Thyroid gland (tissue), 4 donors: ENCODE measurements at regions not wholly inside any gene's neighbourhood (a gene's known extent, or its start where the extent isn't known, plus 50 kb on each side); places are given as distances from the start of the nearest gene placed in this dataset.

ENCODE experiments used
- DNase-seq, 2 donors: peaks; one replicate each; pipeline ENCODE4 v3.0.0-alpha.2; 2019
- H3K27ac ChIP-seq, 3 donors: fragments of 200-600 bp; sonication (generic); 1 replicate in 2 of 3; 2 replicates in 1 of 3; pipeline ENCODE4 v1.5.1; 2016 to 2019; ENCODE audit warnings: mild to moderate bottlenecking in 1 of 3, moderate library complexity in 1 of 3
- H3K27me3 ChIP-seq: fragments of 200-600 bp; sonication (generic); one replicate; pipeline ENCODE4 v1.5.1; 2019
- H3K36me3 ChIP-seq, 2 donors: fragments of 200-600 bp; sonication (generic); one replicate each; pipeline ENCODE4 v1.5.1; 2016 to 2019
- H3K4me1 ChIP-seq, 2 donors: fragments of 200-600 bp; sonication (generic); one replicate each; pipeline ENCODE4 v1.5.1; 2017 to 2019
- H3K4me3 ChIP-seq, 3 donors: fragments of 200-600 bp; sonication (generic); replicated peaks in 1 of 3; 1 replicate in 2 of 3; 2 replicates in 1 of 3; pipeline ENCODE4 v1.5.1; 2016; ENCODE audit warnings: mild to moderate bottlenecking in 1 of 3
- H3K9me3 ChIP-seq: fragments of 200-600 bp; sonication (generic); one replicate; pipeline ENCODE4 v1.5.1; 2017
- CTCF ChIP-seq, 6 experiments: fragments of 200-600 bp in 3 of 6; fragments of 450-650 bp in 3 of 6; sonication (generic) in 3 of 6; IDR thresholded peaks; one replicate each; pipeline ENCODE4 v1.5.1; 2016 to 2019; ENCODE audit warnings: antibody characterized with exemption in 6 of 6, mild to moderate bottlenecking in 2 of 6, inconsistent platforms in 1 of 6, moderate library complexity in 1 of 6
- POLR2A ChIP-seq, 2 donors: fragments of 450-650 bp; IDR thresholded peaks; one replicate each; pipeline ENCODE4 v1.6.1; 2017; ENCODE audit warnings: antibody characterized with exemption in 2 of 2, mild to moderate bottlenecking in 2 of 2, moderate library complexity in 1 of 2
- WGBS, 2 donors: methylation state at CpG; one replicate each; pipeline ENCODE4 v1.1.5; 2017; 5-methylcytosine and 5-hydroxymethylcytosine counted together
- intact Hi-C: fragments of 100-400 bp; cut with DNase I; formaldehyde crosslinking; loops from one replicate; pipeline ENCODE4 v1.15.1; 2023

- no peaks in the 10 kb centered on the region for H3K27me3 ChIP-seq
- DNase-seq, result no peak
- H3K27ac ChIP-seq, result peak overlapping the region in 2 of 3 donors; percentile 17 to 47
- intact Hi-C loops, result no loop called here
- no peaks in the 10 kb centered on the region for H3K36me3 ChIP-seq
- no peak for TF ChIP-seq POLR2A (IDR thresholded peaks at IDR 0.05)
- TF ChIP-seq CTCF (IDR thresholded peaks at IDR 0.05), result no peak
- H3K4me3 ChIP-seq, result no peak overlapping the region
- H3K9me3 ChIP-seq, result no peaks in the 10 kb centered on the region
- WGBS, 2 donors, result 93 to 99% methylated on average over 5 of the region's 5 CpGs
- peaks cover 4 to 15% of the 10 kb centered on the region in 2 donors for H3K4me1 ChIP-seq
Observed at GRCh38 chr6:141552031-141552430, 580.7 kb upstream of the GJE1 start.

GRCh38 chr6:141551318-141551717, 581.4 kb upstream of the GJE1 start:
- no peak for TF ChIP-seq POLR2A (IDR thresholded peaks at IDR 0.05)
- Histone ChIP-seq H3K27me3 (no peaks in the 10 kb centered on the region), H3K27ac (no peak overlapping the region), H3K4me3 (no peak overlapping the region), H3K4me1 (peaks cover 4 to 15% of the 10 kb centered on the region in 2 donors), H3K36me3 (no peaks in the 10 kb centered on the region), H3K9me3 (no peaks in the 10 kb centered on the region)
- intact Hi-C loops, result no loop called here
- WGBS, 2 donors, result 70 to 93% methylated on average over 2 of the region's 2 CpGs
- no peak for DNase-seq

- DNase-seq, result no peak
- intact Hi-C loops, result no loop called here
- no peaks in the 10 kb centered on the region for H3K36me3 ChIP-seq
- H3K27ac ChIP-seq, result no peak overlapping the region
- TF ChIP-seq POLR2A (IDR thresholded peaks at IDR 0.05) (no peak), CTCF (IDR thresholded peaks at IDR 0.05) (no peak)
- no peaks in the 10 kb centered on the region for H3K27me3 ChIP-seq
- H3K9me3 ChIP-seq, result no peaks in the 10 kb centered on the region
- 96 to 100% methylated on average over 1 of the region's 1 CpG for WGBS, 2 donors
- H3K4me1 ChIP-seq, result peaks cover 4 to 15% of the 10 kb centered on the region in 2 donors
- no peak overlapping the region for H3K4me3 ChIP-seq
Observed at GRCh38 chr6:141550471-141550870, 582.3 kb upstream of the GJE1 start.

GRCh38 chr6:141548966-141549365, 583.8 kb upstream of the GJE1 start:
- WGBS, 2 donors, result 76 to 98% methylated on average over 2 of the region's 2 CpGs
- H3K27me3 ChIP-seq, result no peaks in the 10 kb centered on the region
- TF ChIP-seq CTCF (IDR thresholded peaks at IDR 0.05) (no peak), POLR2A (IDR thresholded peaks at IDR 0.05) (no peak)
- H3K27ac ChIP-seq, result no peak overlapping the region
- no peak overlapping the region for H3K4me3 ChIP-seq
- no peaks in the 10 kb centered on the region for H3K36me3 ChIP-seq
- no peak for DNase-seq
- H3K4me1 ChIP-seq, result peaks cover 4 to 15% of the 10 kb centered on the region in 2 donors
- H3K9me3 ChIP-seq, result no peaks in the 10 kb centered on the region
- intact Hi-C loops, result no loop called here

GRCh38 chr6:141541581-141542324, 591.0 kb upstream of the GJE1 start:
- no peak overlapping the region for H3K27ac ChIP-seq
- H3K4me3 ChIP-seq, result no peak overlapping the region
- TF ChIP-seq CTCF (IDR thresholded peaks at IDR 0.05) (no peak), POLR2A (IDR thresholded peaks at IDR 0.05) (no peak)
- intact Hi-C loops, result no loop called here
- H3K36me3 ChIP-seq, result no peaks in the 10 kb centered on the region
- no peak for DNase-seq
- H3K4me1 ChIP-seq, result no peaks in the 10 kb centered on the region
- H3K27me3 ChIP-seq, result no peaks in the 10 kb centered on the region
- WGBS, 2 donors, result 63 to 80% methylated on average over 1 of the region's 1 CpG
- no peaks in the 10 kb centered on the region for H3K9me3 ChIP-seq
